ENCODE measurements at regions not wholly inside any gene's neighbourhood (a gene's known extent, or its start where the extent isn't known, plus 50 kb on each side); places are given as distances from the start of the nearest gene placed in this dataset.

GRCh38 chr1:72394457-72394856 is 112.1 kb upstream of the NEGR1 start:
- no peak for TF ChIP-seq HMGXB4 (CRISPR knock-in tag; IDR thresholded peaks at IDR 0.05; ENCODE audit: borderline replicate concordance)
- no peak for TF ChIP-seq RAD21 (conservative IDR thresholded peaks at IDR 0.05 in 1 of 2, IDR thresholded peaks at IDR 0.05 in 1 of 2)
